Parathyroid adenoma (tissue), 2 donors: ENCODE measurements at regions not wholly inside any gene's neighbourhood (a gene's known extent, or its start where the extent isn't known, plus 50 kb on each side); places are given as distances from the start of the nearest gene placed in this dataset.

Source experiments
- H2AFZ ChIP-seq: fragments of 300-600 bp; sonication (generic); one replicate; pipeline ENCODE4 v1.7.0; 2017; ENCODE audit warnings: antibody characterized with exemption, mild to moderate bottlenecking
- H3K27ac ChIP-seq: fragments of 300-600 bp; sonication (generic); one replicate; pipeline ENCODE4 v1.7.0; 2017
- H3K27me3 ChIP-seq: fragments of 300-600 bp; sonication (generic); one replicate; pipeline ENCODE4 v1.7.0; 2017; ENCODE audit warnings: low read length; ENCODE audit not compliant: control insufficient read depth, insufficient read depth
- H3K36me3 ChIP-seq: fragments of 300-600 bp; sonication (generic); one replicate; pipeline ENCODE4 v1.7.0; 2017; ENCODE audit warnings: low read length; ENCODE audit not compliant: control insufficient read depth, insufficient read depth
- H3K4me1 ChIP-seq: fragments of 300-600 bp; sonication (generic); one replicate; pipeline ENCODE4 v1.7.0; 2017; ENCODE audit warnings: control low read depth
- H3K4me2 ChIP-seq: fragments of 300-600 bp; sonication (generic); one replicate; pipeline ENCODE4 v1.7.0; 2017; ENCODE audit warnings: low read length
- H3K4me3 ChIP-seq: fragments of 300-600 bp; sonication (generic); one replicate; pipeline ENCODE4 v1.7.0; 2017; ENCODE audit warnings: low read depth, low read length
- H3K79me2 ChIP-seq: fragments of 300-600 bp; sonication (generic); one replicate; pipeline ENCODE4 v1.7.0; 2017; ENCODE audit warnings: control low read depth
- H3K9ac ChIP-seq: fragments of 300-600 bp; sonication (generic); one replicate; pipeline ENCODE4 v1.7.0; 2017; ENCODE audit warnings: mild to moderate bottlenecking
- H3K9me3 ChIP-seq: fragments of 300-600 bp; sonication (generic); one replicate; pipeline ENCODE4 v1.7.0; 2017; ENCODE audit warnings: low read length; ENCODE audit not compliant: control insufficient read depth
- TF ChIP-seq, protein P1 (sequence below): fragments of 300-600 bp; sonication (generic); IDR thresholded peaks from one replicate; pipeline ENCODE4 v1.7.0; 2017; ENCODE audit warnings: antibody characterized with exemption, mild to moderate bottlenecking
- donor health status: primary hyperparathyroidism.

DNA sequence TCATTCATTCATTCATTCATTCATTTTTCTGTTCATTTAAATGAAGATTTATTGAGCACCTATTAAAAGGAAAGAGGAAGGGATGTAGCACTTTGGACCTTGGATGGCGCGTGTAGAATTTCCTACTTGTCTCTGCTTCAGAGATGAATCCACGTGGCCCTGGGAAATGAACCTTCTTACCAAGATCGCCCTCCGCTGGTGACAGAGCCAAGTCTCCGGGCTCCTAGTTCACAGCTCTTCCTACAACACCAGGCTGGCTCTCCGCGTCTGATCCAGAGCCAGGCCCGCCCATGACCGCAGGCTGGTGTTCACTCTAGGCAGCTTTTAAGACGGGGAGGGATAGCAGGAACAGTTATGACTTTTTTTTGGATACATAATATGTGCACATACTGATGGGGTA is 70.9 kb upstream of the PIWIL1 start:
- no peaks in the 10 kb centered on the region for H3K9me3 ChIP-seq
- H3K27me3 ChIP-seq = no peaks in the 10 kb centered on the region
- H3K79me2 ChIP-seq = no peaks in the 10 kb centered on the region
- no peak overlapping the region for H3K27ac ChIP-seq
- no peak overlapping the region for H3K9ac ChIP-seq
- no peak overlapping the region for H3K4me2 ChIP-seq
- H3K4me1 ChIP-seq = no peaks in the 10 kb centered on the region
- no peak overlapping the region for H2AFZ ChIP-seq
- TF ChIP-seq, protein P1, sequence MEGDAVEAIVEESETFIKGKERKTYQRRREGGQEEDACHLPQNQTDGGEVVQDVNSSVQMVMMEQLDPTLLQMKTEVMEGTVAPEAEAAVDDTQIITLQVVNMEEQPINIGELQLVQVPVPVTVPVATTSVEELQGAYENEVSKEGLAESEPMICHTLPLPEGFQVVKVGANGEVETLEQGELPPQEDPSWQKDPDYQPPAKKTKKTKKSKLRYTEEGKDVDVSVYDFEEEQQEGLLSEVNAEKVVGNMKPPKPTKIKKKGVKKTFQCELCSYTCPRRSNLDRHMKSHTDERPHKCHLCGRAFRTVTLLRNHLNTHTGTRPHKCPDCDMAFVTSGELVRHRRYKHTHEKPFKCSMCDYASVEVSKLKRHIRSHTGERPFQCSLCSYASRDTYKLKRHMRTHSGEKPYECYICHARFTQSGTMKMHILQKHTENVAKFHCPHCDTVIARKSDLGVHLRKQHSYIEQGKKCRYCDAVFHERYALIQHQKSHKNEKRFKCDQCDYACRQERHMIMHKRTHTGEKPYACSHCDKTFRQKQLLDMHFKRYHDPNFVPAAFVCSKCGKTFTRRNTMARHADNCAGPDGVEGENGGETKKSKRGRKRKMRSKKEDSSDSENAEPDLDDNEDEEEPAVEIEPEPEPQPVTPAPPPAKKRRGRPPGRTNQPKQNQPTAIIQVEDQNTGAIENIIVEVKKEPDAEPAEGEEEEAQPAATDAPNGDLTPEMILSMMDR = no peak
- H3K4me3 ChIP-seq = no peak overlapping the region
- H3K36me3 ChIP-seq = no peaks in the 10 kb centered on the region

DNA sequence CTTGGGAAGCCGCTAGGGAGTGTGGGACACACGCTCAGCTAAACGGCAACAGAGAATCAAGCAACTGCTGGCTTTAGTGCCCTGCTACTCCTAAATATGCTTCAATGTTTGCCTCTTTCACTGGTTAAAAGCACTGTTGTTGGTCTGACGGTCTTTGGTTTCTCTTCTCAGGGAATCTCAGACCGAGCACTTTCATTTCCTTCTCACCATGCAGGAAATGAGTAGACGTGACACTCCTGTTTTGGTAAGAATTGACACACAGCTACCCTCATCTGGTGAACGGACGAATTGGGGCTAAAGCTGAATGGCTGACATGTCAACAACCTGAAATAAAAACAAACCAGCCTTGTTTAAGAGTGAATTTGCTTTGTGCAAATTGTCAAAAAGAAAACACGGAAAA is 57.5 kb upstream of the PIWIL1 start:
- no peaks in the 10 kb centered on the region for H3K4me1 ChIP-seq
- no peak overlapping the region for H3K27ac ChIP-seq
- no peak overlapping the region for H3K9ac ChIP-seq
- peak overlapping the region; percentile 20 for H3K4me3 ChIP-seq
- no peaks in the 10 kb centered on the region for H3K9me3 ChIP-seq
- TF ChIP-seq, protein P1 = no peak
- H3K79me2 ChIP-seq = no peaks in the 10 kb centered on the region
- H2AFZ ChIP-seq = peak overlapping the region; percentile 47
- H3K36me3 ChIP-seq = no peaks in the 10 kb centered on the region
- H3K27me3 ChIP-seq = peaks cover 4% of the 10 kb centered on the region
- H3K4me2 ChIP-seq = peak overlapping the region; percentile 58

DNA sequence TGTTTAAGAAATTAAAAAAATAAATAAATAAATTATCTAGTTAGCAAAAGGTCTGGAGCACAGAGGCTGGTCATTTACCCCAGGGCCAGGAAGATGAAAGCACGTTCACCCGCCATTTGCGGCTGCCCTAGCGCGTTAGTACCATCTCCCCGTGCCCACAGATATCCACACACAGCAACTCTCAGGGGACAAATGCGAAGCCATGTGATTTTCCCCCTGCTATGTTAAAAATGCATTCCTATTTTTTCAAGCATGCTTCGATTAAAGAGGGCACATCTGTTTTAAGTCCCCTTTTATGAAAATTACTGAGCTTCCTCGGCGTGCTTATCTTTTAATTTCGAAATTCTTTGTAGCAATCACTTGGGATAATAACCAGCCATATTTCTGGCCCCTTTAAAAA is 56.9 kb upstream of the PIWIL1 start:
- Histone ChIP-seq H2AFZ (no peak overlapping the region), H3K36me3 (no peaks in the 10 kb centered on the region), H3K4me1 (no peaks in the 10 kb centered on the region), H3K9ac (no peak overlapping the region), H3K4me2 (peak overlapping the region; percentile 21), H3K79me2 (no peaks in the 10 kb centered on the region), H3K4me3 (no peak overlapping the region), H3K9me3 (no peaks in the 10 kb centered on the region), H3K27me3 (peaks cover 4% of the 10 kb centered on the region), H3K27ac (no peak overlapping the region)
- TF ChIP-seq, protein P1 = no peak

DNA sequence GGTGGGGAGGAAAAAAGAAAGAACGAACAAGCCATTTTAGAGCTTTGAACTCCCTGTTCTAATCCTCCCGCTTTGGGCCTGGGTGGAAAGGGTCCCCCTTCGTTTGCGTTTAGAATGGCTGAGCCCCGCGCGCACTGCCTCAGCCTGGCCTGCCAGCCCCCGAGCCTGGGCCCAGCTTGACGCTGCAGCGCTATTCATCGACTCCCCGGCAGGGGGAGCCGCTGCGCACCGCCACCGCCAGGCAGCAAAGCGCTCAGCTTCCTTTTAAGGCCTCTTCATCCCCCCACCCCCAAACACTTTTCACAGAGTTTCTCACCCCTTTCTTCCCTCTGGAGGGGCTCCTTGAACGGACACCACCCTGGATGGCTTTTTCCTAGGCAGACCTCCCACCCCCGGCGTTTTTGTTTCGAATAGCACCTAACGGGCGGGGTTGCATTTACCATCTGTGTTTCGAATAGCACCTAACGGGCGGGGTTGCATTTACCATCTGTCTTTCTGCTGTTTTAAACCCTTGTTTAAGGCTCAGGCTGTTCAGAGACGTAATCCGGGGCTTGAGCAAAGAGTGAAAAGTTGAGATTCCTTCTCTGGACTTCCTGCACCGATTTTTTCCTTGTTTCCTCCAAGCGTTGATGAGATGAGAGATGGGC is 56.4 kb upstream of the PIWIL1 start:
- Histone ChIP-seq H3K9ac (no peak overlapping the region), H3K79me2 (no peaks in the 10 kb centered on the region), H3K4me1 (no peaks in the 10 kb centered on the region), H3K9me3 (no peaks in the 10 kb centered on the region), H2AFZ (no peak overlapping the region), H3K27me3 (peaks cover 2% of the 10 kb centered on the region), H3K4me2 (peak overlapping the region; percentile 21), H3K27ac (no peak overlapping the region), H3K36me3 (no peaks in the 10 kb centered on the region), H3K4me3 (peak overlapping the region; percentile 52)
- TF ChIP-seq, protein P1 = peak; percentile 22

DNA sequence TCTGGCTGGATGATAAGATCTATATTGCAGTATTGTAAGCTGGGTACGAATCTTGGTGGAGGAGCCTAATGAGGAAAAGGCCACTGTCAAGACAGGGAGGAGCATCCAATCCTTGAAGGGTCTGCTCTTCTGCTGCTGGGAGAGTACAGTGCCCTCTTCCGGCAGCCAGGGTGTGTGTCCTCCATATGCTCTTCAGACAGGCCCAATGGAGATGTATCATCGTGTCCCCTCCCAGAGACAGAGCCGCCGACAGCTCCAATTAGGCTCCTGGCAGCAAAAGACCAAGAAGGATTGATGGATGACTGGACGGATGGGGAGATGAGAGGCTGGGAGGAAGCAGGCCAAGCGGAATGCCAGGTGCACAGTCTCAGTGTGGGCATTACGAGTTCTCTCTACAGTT is 51.6 kb upstream of the PIWIL1 start:
- Histone ChIP-seq H3K79me2 (no peaks in the 10 kb centered on the region), H3K9ac (no peak overlapping the region), H3K36me3 (no peaks in the 10 kb centered on the region), H3K4me2 (no peak overlapping the region), H3K4me3 (no peak overlapping the region), H2AFZ (no peak overlapping the region), H3K9me3 (no peaks in the 10 kb centered on the region), H3K27ac (no peak overlapping the region), H3K4me1 (no peaks in the 10 kb centered on the region), H3K27me3 (no peaks in the 10 kb centered on the region)
- TF ChIP-seq, protein P1 = no peak
